HCT116 (cell line): ENCODE measurements at regions not wholly inside any gene's neighbourhood (a gene's known extent, or its start where the extent isn't known, plus 50 kb on each side); places are given as distances from the start of the nearest gene placed in this dataset.

Experiments
- ATAC-seq: fragments of 200-7000 bp; cut with Tn5 transposase; 2 replicates; pipeline ENCODE4 v1.9.1; 2020; ENCODE audit warnings: mild to moderate bottlenecking, moderate library complexity
- BruUV-seq: library from RNA; stranded (reverse); fragments of 400-500 nt; replicated peaks from 2 replicates; lab custom pipeline; 2021; lab: Mats Ljungman, UMichigan
- CTCF ChIA-PET: fragments of 300-600 bp; sonication (Branson Sonifier 250); formaldehyde crosslinking; loops from one replicate; lab custom pipeline; 2021; ENCODE audit warnings: antibody characterized with exemption; lab: Charles Lee
- POLR2A ChIA-PET: fragments of 300-600, 350-600 bp; sonication (Branson Sonifier 250); formaldehyde crosslinking; loops from one replicate; lab custom pipeline; 2021; ENCODE audit warnings: antibody characterized with exemption; lab: Charles Lee
- RAD21 ChIA-PET, 2 experiments: fragments of 300-600 bp; sonication (Branson Sonifier 250); formaldehyde crosslinking; loops; one replicate each; lab custom pipeline; 2023; ENCODE audit warnings: low total read pairs in 2 of 2; ENCODE audit not compliant: uncharacterized antibody in 2 of 2, unreplicated experiment in 2 of 2, low non-redundant PET in 1 of 2; lab: Charles Lee
- DNase-seq: peaks from one replicate; pipeline ENCODE4 v3.0.0-alpha.2; 2010; ENCODE audit warnings: low read depth, low spot score
- H2AFZ ChIP-seq: fragments of 200-600 bp; shearing (Covaris generic), sonication (generic); 2 replicates; pipeline ENCODE4 v1.6.1; 2017; ENCODE audit warnings: low read depth, mixed run types, mixed read lengths, antibody characterized with exemption, low read length; ENCODE audit not compliant: poor library complexity, severe bottlenecking
- H3K27ac ChIP-seq: 2 replicates; pipeline ENCODE4 v1.5.1; 2012; ENCODE audit warnings: low read depth, low read length
- H3K27me3 ChIP-seq: fragments of 200-600 bp; sonication (generic); 2 replicates; pipeline ENCODE4 v1.6.1; 2016; ENCODE audit warnings: mixed run types, low read length, mixed read lengths; ENCODE audit not compliant: insufficient read depth
- H3K36me3 ChIP-seq, 2 experiments: fragments of 200-500 bp in 1 of 2; fragments of 200-600 bp in 1 of 2; sonication (Bioruptor generic) in 1 of 2; sonication (generic) in 1 of 2; 2 replicates each; pipeline versions ENCODE4 v1.5.1 to v1.6.1; 2014 to 2016; ENCODE audit warnings: low read length in 2 of 2, inconsistent platforms in 1 of 2, mixed read lengths in 1 of 2, mixed run types in 1 of 2; ENCODE audit not compliant: insufficient read depth in 2 of 2, control insufficient read depth in 1 of 2
- H3K4me1 ChIP-seq, 2 experiments: fragments of 200-600 bp in 1 of 2; sonication (generic) in 1 of 2; 2 replicates each; pipeline versions ENCODE4 v1.5.1 to v1.6.1; 2012 to 2017; ENCODE audit warnings: low read length in 2 of 2, inconsistent platforms in 1 of 2, mild to moderate bottlenecking in 1 of 2, mixed read lengths in 1 of 2, mixed run types in 1 of 2, moderate library complexity in 1 of 2; ENCODE audit not compliant: insufficient read depth in 2 of 2, control insufficient read depth in 1 of 2
- H3K4me2 ChIP-seq: fragments of 200-600 bp; sonication (generic); 2 replicates; pipeline ENCODE4 v1.6.1; 2017; ENCODE audit warnings: mixed run types, low read length, mixed read lengths
- H3K4me3 ChIP-seq, 2 experiments: fragments of 200-600 bp in 1 of 2; sonication (generic) in 1 of 2; replicated peaks in 1 of 2; 2 replicates each; pipeline ENCODE4 v1.5.1; 2011 to 2016; ENCODE audit warnings: low read length in 2 of 2, control low read depth in 1 of 2, low read depth in 1 of 2, mild to moderate bottlenecking in 1 of 2, mixed read lengths in 1 of 2, mixed run types in 1 of 2
- H3K79me2 ChIP-seq: fragments of 200-600 bp; sonication (generic); 2 replicates; pipeline ENCODE4 v1.6.1; 2017; ENCODE audit warnings: mild to moderate bottlenecking, mixed run types, low read length, moderate library complexity, mixed read lengths; ENCODE audit not compliant: insufficient read depth
- H3K9ac ChIP-seq: fragments of 200-600 bp; sonication (generic); 2 replicates; pipeline ENCODE4 v1.6.1; 2016; ENCODE audit warnings: low read length, mixed read lengths
- H3K9me2 ChIP-seq: fragments of 200-600 bp; sonication (generic), shearing (Covaris generic); 2 replicates; pipeline ENCODE4 v1.6.1; 2017; ENCODE audit warnings: mixed run types, mild to moderate bottlenecking, moderate library complexity; ENCODE audit not compliant: insufficient read depth
- H3K9me3 ChIP-seq, 2 experiments: fragments of 200-500 bp in 1 of 2; fragments of 200-600 bp in 1 of 2; sonication (Bioruptor generic) in 1 of 2; sonication (generic) in 1 of 2; 2 replicates each; pipeline ENCODE4 v1.6.1; 2014 to 2017; ENCODE audit warnings: low read length in 2 of 2, mixed read lengths in 2 of 2, inconsistent platforms in 1 of 2, low read depth in 1 of 2, mild to moderate bottlenecking in 1 of 2, mixed run types in 1 of 2, moderate library complexity in 1 of 2; ENCODE audit not compliant: control insufficient read depth in 1 of 2, insufficient read depth in 1 of 2
- H4K20me1 ChIP-seq: fragments of 200-600 bp; sonication (generic), shearing (Covaris generic); 2 replicates; pipeline ENCODE4 v1.6.1; 2017; ENCODE audit warnings: mixed run types, mild to moderate bottlenecking, moderate library complexity; ENCODE audit not compliant: insufficient read depth
- CBX3 ChIP-seq: IDR thresholded peaks from 2 replicates; pipeline ENCODE4 v1.6.1; 2012; ENCODE audit warnings: low read depth
- CEBPB ChIP-seq: IDR thresholded peaks from 2 replicates; pipeline ENCODE4 v1.6.1; 2012; ENCODE audit warnings: low read depth
- ELF1 ChIP-seq: IDR thresholded peaks from 2 replicates; pipeline ENCODE4 v1.6.1; 2012; ENCODE audit warnings: low read depth, borderline replicate concordance
- EZH2 ChIP-seq: fragments of 200-600 bp; sonication (generic); IDR thresholded peaks from 2 replicates; pipeline ENCODE4 v1.6.1; 2017; ENCODE audit warnings: antibody characterized with exemption, mixed run types
- EZH2phosphoT487 ChIP-seq: fragments of 200-600 bp; IDR thresholded peaks from 2 replicates; pipeline ENCODE4 v1.6.1; 2018; ENCODE audit warnings: antibody characterized with exemption, borderline replicate concordance
- POLR2AphosphoS5 ChIP-seq: IDR thresholded peaks from 2 replicates; pipeline ENCODE4 v1.6.1; 2011; ENCODE audit warnings: mild to moderate bottlenecking, low read depth, low read length, moderate library complexity
- SP1 ChIP-seq: IDR thresholded peaks from 2 replicates; pipeline ENCODE4 v1.6.1; 2012; ENCODE audit warnings: low read depth
- YY1 ChIP-seq: IDR thresholded peaks from 2 replicates; pipeline ENCODE4 v1.6.1; 2011; ENCODE audit warnings: low read length, low read depth, moderate library complexity, mild to moderate bottlenecking; ENCODE audit not compliant: insufficient replicate concordance; ENCODE audit errors: extremely low read depth
- ZNF274 ChIP-seq: fragments of 200-500 bp; sonication (Bioruptor generic); IDR thresholded peaks from 2 replicates; pipeline ENCODE4 v1.6.1; 2014; ENCODE audit warnings: mild to moderate bottlenecking, low read depth, low read length, inconsistent platforms
- intact Hi-C: fragments of 100-400 bp; cut with micrococcal nuclease; formaldehyde crosslinking; loops from 2 replicates; pipeline ENCODE4 v1.10.0; 2022
- TF ChIP-seq, protein P1 (sequence below), 3 experiments: fragments of 200-600 bp in 1 of 3; sonication (generic) in 1 of 3; IDR thresholded peaks in 2 of 3; conservative IDR thresholded peaks in 1 of 3; 2 replicates each; pipeline ENCODE4 v1.5.1; 2012 to 2017; ENCODE audit warnings: low read depth in 2 of 3, low read length in 2 of 3, antibody characterized with exemption in 1 of 3, borderline replicate concordance in 1 of 3, control low read depth in 1 of 3, mild to moderate bottlenecking in 1 of 3, mixed read lengths in 1 of 3, mixed run types in 1 of 3, moderate library complexity in 1 of 3; ENCODE audit not compliant: insufficient read depth in 1 of 3
- TF ChIP-seq, protein P2 (sequence below): IDR thresholded peaks from 2 replicates; pipeline ENCODE4 v1.6.1; 2012
- TF ChIP-seq, protein P3 (sequence below): IDR thresholded peaks from 2 replicates; pipeline ENCODE4 v1.6.1; 2012
- TF ChIP-seq, protein P4 (sequence below): IDR thresholded peaks from 2 replicates; pipeline ENCODE4 v1.6.1; 2011; ENCODE audit warnings: mild to moderate bottlenecking, low read length, moderate library complexity; ENCODE audit not compliant: insufficient replicate concordance; ENCODE audit errors: extremely low read depth

DNA sequence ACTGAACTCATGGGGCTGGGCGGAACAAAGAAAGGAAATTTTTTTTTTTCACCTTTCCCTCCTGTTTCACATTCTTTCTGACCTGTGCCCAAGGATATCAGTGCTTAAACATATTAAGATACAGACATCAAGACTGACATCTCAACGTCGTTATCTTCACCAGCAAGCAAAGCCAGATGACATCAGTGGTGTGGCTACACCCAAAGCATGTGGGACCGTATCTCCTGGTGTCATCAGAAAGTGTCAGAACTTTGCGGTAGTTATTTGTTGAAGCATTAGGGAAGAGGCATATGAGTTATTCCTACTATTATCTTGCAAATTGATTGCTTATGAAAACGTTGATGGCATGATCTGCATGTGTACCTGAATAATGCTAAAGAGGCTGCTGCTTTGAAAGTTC is 487.4 kb downstream of the TLE4 start:
- Histone ChIP-seq H3K9me2 (no peaks in the 10 kb centered on the region), H3K4me2 (no peak overlapping the region), H3K27ac (no peak overlapping the region), H3K4me3 (no peak overlapping the region), H4K20me1 (no peaks in the 10 kb centered on the region), H2AFZ (no peak overlapping the region), H3K79me2 (no peaks in the 10 kb centered on the region), H3K9me3 (peaks cover 0 to 10% of the 10 kb centered on the region in 2 experiments; a peak in 2 of 4 replicates), H3K36me3 (no peaks in the 10 kb centered on the region), H3K4me1 (no peaks in the 10 kb centered on the region), H3K27me3 (no peaks in the 10 kb centered on the region), H3K9ac (no peak overlapping the region)
- ChIA-PET RAD21 (no interaction called here), CTCF (no interaction called here), POLR2A (no interaction called here)
- intact Hi-C loops: no loop called here
- no peak for TF ChIP-seq EZH2phosphoT487
- TF ChIP-seq YY1: no peak
- no peak for TF ChIP-seq ZNF274
- no peak for TF ChIP-seq POLR2AphosphoS5
- TF ChIP-seq ELF1: no peak
- no peak for TF ChIP-seq EZH2
- no peak for TF ChIP-seq CEBPB
- TF ChIP-seq, protein P1, sequence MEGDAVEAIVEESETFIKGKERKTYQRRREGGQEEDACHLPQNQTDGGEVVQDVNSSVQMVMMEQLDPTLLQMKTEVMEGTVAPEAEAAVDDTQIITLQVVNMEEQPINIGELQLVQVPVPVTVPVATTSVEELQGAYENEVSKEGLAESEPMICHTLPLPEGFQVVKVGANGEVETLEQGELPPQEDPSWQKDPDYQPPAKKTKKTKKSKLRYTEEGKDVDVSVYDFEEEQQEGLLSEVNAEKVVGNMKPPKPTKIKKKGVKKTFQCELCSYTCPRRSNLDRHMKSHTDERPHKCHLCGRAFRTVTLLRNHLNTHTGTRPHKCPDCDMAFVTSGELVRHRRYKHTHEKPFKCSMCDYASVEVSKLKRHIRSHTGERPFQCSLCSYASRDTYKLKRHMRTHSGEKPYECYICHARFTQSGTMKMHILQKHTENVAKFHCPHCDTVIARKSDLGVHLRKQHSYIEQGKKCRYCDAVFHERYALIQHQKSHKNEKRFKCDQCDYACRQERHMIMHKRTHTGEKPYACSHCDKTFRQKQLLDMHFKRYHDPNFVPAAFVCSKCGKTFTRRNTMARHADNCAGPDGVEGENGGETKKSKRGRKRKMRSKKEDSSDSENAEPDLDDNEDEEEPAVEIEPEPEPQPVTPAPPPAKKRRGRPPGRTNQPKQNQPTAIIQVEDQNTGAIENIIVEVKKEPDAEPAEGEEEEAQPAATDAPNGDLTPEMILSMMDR (IDR thresholded peaks at IDR 0.05 in 2 of 3, conservative IDR thresholded peaks at IDR 0.05 in 1 of 3; ENCODE audit: borderline replicate concordance in 1 of 3, insufficient read depth in 1 of 3, low read depth in 2 of 3, low read length in 2 of 3): no peak
- TF ChIP-seq, protein P2, sequence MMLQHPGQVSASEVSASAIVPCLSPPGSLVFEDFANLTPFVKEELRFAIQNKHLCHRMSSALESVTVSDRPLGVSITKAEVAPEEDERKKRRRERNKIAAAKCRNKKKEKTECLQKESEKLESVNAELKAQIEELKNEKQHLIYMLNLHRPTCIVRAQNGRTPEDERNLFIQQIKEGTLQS: no peak
- TF ChIP-seq, protein P3, sequence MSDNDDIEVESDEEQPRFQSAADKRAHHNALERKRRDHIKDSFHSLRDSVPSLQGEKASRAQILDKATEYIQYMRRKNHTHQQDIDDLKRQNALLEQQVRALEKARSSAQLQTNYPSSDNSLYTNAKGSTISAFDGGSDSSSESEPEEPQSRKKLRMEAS: no peak
- no peak for TF ChIP-seq CBX3
- no peak for TF ChIP-seq SP1
- TF ChIP-seq, protein P4, sequence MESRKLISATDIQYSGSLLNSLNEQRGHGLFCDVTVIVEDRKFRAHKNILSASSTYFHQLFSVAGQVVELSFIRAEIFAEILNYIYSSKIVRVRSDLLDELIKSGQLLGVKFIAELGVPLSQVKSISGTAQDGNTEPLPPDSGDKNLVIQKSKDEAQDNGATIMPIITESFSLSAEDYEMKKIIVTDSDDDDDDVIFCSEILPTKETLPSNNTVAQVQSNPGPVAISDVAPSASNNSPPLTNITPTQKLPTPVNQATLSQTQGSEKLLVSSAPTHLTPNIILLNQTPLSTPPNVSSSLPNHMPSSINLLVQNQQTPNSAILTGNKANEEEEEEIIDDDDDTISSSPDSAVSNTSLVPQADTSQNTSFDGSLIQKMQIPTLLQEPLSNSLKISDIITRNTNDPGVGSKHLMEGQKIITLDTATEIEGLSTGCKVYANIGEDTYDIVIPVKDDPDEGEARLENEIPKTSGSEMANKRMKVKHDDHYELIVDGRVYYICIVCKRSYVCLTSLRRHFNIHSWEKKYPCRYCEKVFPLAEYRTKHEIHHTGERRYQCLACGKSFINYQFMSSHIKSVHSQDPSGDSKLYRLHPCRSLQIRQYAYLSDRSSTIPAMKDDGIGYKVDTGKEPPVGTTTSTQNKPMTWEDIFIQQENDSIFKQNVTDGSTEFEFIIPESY: no peak
- DNase-seq: no peak
- no TSS peak for BruUV-seq
- ATAC-seq: no peak
